ENCODE measurements at regions not wholly inside any gene's neighbourhood (a gene's known extent, or its start where the extent isn't known, plus 50 kb on each side); places are given as distances from the start of the nearest gene placed in this dataset.

DNA sequence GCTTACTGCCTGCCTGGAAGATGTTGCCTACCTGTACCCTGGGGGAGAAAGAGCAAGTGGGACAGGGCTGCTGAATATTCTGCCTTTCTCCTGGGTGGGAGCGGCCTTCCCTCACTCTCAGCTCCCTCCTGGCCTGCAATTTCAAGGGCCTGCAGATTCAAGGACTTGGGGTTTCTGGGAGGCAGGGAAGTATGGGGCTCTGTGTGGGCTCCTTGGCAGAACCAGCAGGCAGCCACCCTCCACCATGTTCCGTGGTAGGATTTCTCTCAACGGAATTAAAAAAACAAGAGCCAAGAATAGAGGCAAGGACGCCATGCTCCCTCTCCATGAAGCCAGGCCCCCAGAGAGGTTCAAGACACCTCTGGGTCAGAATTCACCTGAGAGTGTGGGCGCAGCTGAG is 127.7 kb downstream of the NAV1 start:
- Histone ChIP-seq H3K36me3 (ENCODE audit: insufficient read depth, low read length) (no peaks in the 10 kb centered on the region), H4K20me1 (ENCODE audit: insufficient read depth, low read length) (no peaks in the 10 kb centered on the region), H3K9me2 (ENCODE audit: insufficient read depth, low read length) (no peaks in the 10 kb centered on the region), H3K4me1 (ENCODE audit: insufficient read depth, low read length, poor library complexity, severe bottlenecking) (no peaks in the 10 kb centered on the region), H3K27ac (ENCODE audit: low read depth, low read length, poor library complexity, severe bottlenecking) (no peak overlapping the region), H3K4me3 (ENCODE audit: low read depth, low read length, poor library complexity, severe bottlenecking) (no peak overlapping the region), H3K79me2 (ENCODE audit: insufficient read depth, low read depth, low read length) (no peaks in the 10 kb centered on the region), H2AFZ (ENCODE audit: low read length) (no peak overlapping the region), H3K9me3 (ENCODE audit: low read length) (no peaks in the 10 kb centered on the region), H3K4me2 (ENCODE audit: low read length) (no peak overlapping the region)
- DNase-seq (ENCODE audit: low spot score), result no peak
- BruUV-seq (replicated peaks), result no TSS peak
- CTCF ChIA-PET (ENCODE audit: unreplicated experiment), result no interaction called here
- intact Hi-C loops (cut with micrococcal nuclease; ENCODE audit: unreplicated experiment), result no loop called here
- TF ChIP-seq, protein P1, sequence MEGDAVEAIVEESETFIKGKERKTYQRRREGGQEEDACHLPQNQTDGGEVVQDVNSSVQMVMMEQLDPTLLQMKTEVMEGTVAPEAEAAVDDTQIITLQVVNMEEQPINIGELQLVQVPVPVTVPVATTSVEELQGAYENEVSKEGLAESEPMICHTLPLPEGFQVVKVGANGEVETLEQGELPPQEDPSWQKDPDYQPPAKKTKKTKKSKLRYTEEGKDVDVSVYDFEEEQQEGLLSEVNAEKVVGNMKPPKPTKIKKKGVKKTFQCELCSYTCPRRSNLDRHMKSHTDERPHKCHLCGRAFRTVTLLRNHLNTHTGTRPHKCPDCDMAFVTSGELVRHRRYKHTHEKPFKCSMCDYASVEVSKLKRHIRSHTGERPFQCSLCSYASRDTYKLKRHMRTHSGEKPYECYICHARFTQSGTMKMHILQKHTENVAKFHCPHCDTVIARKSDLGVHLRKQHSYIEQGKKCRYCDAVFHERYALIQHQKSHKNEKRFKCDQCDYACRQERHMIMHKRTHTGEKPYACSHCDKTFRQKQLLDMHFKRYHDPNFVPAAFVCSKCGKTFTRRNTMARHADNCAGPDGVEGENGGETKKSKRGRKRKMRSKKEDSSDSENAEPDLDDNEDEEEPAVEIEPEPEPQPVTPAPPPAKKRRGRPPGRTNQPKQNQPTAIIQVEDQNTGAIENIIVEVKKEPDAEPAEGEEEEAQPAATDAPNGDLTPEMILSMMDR (conservative IDR thresholded peaks at IDR 0.05; ENCODE audit: low read length), result no peak
- TF ChIP-seq EZH2phosphoT487 (IDR thresholded peaks at IDR 0.05; ENCODE audit: borderline replicate concordance, low read depth, low read length), result no peak
- POLR2A ChIA-PET, result no interaction called here

- DNase-seq (ENCODE audit: low spot score), result no peak
- ChIA-PET POLR2A (no interaction called here), CTCF (ENCODE audit: unreplicated experiment) (no interaction called here)
- Histone ChIP-seq H3K9me2 (ENCODE audit: insufficient read depth, low read length) (no peaks in the 10 kb centered on the region), H3K4me3 (ENCODE audit: low read depth, low read length, poor library complexity, severe bottlenecking) (no peak overlapping the region), H4K20me1 (ENCODE audit: insufficient read depth, low read length) (no peaks in the 10 kb centered on the region), H3K27ac (ENCODE audit: low read depth, low read length, poor library complexity, severe bottlenecking) (no peak overlapping the region), H2AFZ (ENCODE audit: low read length) (no peak overlapping the region), H3K36me3 (ENCODE audit: insufficient read depth, low read length) (no peaks in the 10 kb centered on the region), H3K9me3 (ENCODE audit: low read length) (no peaks in the 10 kb centered on the region), H3K79me2 (ENCODE audit: insufficient read depth, low read depth, low read length) (no peaks in the 10 kb centered on the region), H3K4me2 (ENCODE audit: low read length) (no peak overlapping the region), H3K4me1 (ENCODE audit: insufficient read depth, low read length, poor library complexity, severe bottlenecking) (no peaks in the 10 kb centered on the region)
- TF ChIP-seq, protein P1 (conservative IDR thresholded peaks at IDR 0.05; ENCODE audit: low read length), result no peak
- TF ChIP-seq EZH2phosphoT487 (IDR thresholded peaks at IDR 0.05; ENCODE audit: borderline replicate concordance, low read depth, low read length), result no peak
- BruUV-seq (replicated peaks), result no TSS peak
- intact Hi-C loops (cut with micrococcal nuclease; ENCODE audit: unreplicated experiment), result no loop called here
Observed at GRCh38 chr1:201667479-201667878, 128.6 kb downstream of the NAV1 start.

- no peaks in the 10 kb centered on the region for H3K4me1 ChIP-seq (ENCODE audit: insufficient read depth, low read length, poor library complexity, severe bottlenecking)
- no peaks in the 10 kb centered on the region for H4K20me1 ChIP-seq (ENCODE audit: insufficient read depth, low read length)
- TF ChIP-seq EZH2phosphoT487 (IDR thresholded peaks at IDR 0.05; ENCODE audit: borderline replicate concordance, low read depth, low read length), result no peak
- TF ChIP-seq, protein P1 (conservative IDR thresholded peaks at IDR 0.05; ENCODE audit: low read length), result no peak
- ChIA-PET CTCF (ENCODE audit: unreplicated experiment) (interaction anchor here (0.7 kb wide), 1 partner anchor 190 kb away, joined by 4 read pairs; no protein-coding TSS in a partner anchor), POLR2A (no interaction called here)
- no peaks in the 10 kb centered on the region for H3K79me2 ChIP-seq (ENCODE audit: insufficient read depth, low read depth, low read length)
- no peak for DNase-seq (ENCODE audit: low spot score)
- no TSS peak for BruUV-seq (replicated peaks)
- H3K27ac ChIP-seq (ENCODE audit: low read depth, low read length, poor library complexity, severe bottlenecking), result no peak overlapping the region
- intact Hi-C loops (cut with micrococcal nuclease; ENCODE audit: unreplicated experiment), result no loop called here
- no peaks in the 10 kb centered on the region for H3K9me2 ChIP-seq (ENCODE audit: insufficient read depth, low read length)
- no peak overlapping the region for H3K4me3 ChIP-seq (ENCODE audit: low read depth, low read length, poor library complexity, severe bottlenecking)
- no peaks in the 10 kb centered on the region for H3K36me3 ChIP-seq (ENCODE audit: insufficient read depth, low read length)
- no peaks in the 10 kb centered on the region for H3K9me3 ChIP-seq (ENCODE audit: low read length)
- no peak overlapping the region for H3K4me2 ChIP-seq (ENCODE audit: low read length)
- H2AFZ ChIP-seq (ENCODE audit: low read length), result no peak overlapping the region
Observed at GRCh38 chr1:201670517-201670916, 131.6 kb downstream of the NAV1 start.

Data from OCI-LY7 (cell line).